ENCODE measurements at regions not wholly inside any gene's neighbourhood (a gene's known extent, or its start where the extent isn't known, plus 50 kb on each side); places are given as distances from the start of the nearest gene placed in this dataset.

GRCh38 chr5:74081126-74081525, 455.1 kb downstream of the ARHGEF28 start:
- TF ChIP-seq, protein P1, sequence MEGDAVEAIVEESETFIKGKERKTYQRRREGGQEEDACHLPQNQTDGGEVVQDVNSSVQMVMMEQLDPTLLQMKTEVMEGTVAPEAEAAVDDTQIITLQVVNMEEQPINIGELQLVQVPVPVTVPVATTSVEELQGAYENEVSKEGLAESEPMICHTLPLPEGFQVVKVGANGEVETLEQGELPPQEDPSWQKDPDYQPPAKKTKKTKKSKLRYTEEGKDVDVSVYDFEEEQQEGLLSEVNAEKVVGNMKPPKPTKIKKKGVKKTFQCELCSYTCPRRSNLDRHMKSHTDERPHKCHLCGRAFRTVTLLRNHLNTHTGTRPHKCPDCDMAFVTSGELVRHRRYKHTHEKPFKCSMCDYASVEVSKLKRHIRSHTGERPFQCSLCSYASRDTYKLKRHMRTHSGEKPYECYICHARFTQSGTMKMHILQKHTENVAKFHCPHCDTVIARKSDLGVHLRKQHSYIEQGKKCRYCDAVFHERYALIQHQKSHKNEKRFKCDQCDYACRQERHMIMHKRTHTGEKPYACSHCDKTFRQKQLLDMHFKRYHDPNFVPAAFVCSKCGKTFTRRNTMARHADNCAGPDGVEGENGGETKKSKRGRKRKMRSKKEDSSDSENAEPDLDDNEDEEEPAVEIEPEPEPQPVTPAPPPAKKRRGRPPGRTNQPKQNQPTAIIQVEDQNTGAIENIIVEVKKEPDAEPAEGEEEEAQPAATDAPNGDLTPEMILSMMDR (tag by site-specific recombination; IDR thresholded peaks at IDR 0.05), result no peak
- TF ChIP-seq ZNF155 (tag by site-specific recombination; IDR thresholded peaks at IDR 0.05), result no peak
- no peak for TF ChIP-seq ZNF558 (tag by site-specific recombination; IDR thresholded peaks at IDR 0.05)
- TF ChIP-seq ZNF274 (IDR thresholded peaks at IDR 0.05; ENCODE audit: low read length), result no peak
- TF ChIP-seq ZNF274 (tag by site-specific recombination; IDR thresholded peaks at IDR 0.05; ENCODE audit: borderline replicate concordance), result no peak
- no peak for TF ChIP-seq ZNF391 (tag by site-specific recombination; IDR thresholded peaks at IDR 0.05; ENCODE audit: borderline replicate concordance, low read depth)
- TF ChIP-seq KLF10 (tag by site-specific recombination; IDR thresholded peaks at IDR 0.05), result no peak
- TF ChIP-seq, protein P2, sequence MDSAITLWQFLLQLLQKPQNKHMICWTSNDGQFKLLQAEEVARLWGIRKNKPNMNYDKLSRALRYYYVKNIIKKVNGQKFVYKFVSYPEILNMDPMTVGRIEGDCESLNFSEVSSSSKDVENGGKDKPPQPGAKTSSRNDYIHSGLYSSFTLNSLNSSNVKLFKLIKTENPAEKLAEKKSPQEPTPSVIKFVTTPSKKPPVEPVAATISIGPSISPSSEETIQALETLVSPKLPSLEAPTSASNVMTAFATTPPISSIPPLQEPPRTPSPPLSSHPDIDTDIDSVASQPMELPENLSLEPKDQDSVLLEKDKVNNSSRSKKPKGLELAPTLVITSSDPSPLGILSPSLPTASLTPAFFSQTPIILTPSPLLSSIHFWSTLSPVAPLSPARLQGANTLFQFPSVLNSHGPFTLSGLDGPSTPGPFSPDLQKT (IDR thresholded peaks at IDR 0.05; ENCODE audit: borderline replicate concordance, low read depth, low read length), result no peak
- TF ChIP-seq ZNF354C (tag by site-specific recombination; IDR thresholded peaks at IDR 0.05; ENCODE audit: borderline replicate concordance, low read depth), result no peak
- TF ChIP-seq, protein P3, sequence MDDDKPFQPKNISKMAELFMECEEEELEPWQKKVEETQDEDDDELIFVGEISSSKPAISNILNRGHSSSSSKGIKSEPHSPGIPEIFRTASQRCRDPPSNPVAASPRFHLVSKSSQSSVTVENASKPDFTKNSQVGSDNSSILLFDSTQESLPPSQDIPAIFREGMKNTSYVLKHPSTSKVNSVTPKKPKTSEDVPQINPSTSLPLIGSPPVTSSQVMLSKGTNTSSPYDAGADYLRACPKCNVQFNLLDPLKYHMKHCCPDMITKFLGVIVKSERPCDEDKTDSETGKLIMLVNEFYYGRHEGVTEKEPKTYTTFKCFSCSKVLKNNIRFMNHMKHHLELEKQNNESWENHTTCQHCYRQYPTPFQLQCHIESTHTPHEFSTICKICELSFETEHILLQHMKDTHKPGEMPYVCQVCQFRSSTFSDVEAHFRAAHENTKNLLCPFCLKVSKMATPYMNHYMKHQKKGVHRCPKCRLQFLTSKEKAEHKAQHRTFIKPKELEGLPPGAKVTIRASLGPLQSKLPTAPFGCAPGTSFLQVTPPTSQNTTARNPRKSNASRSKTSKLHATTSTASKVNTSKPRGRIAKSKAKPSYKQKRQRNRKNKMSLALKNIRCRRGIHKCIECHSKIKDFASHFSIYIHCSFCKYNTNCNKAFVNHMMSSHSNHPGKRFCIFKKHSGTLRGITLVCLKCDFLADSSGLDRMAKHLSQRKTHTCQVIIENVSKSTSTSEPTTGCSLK (tag by site-specific recombination; IDR thresholded peaks at IDR 0.05), result no peak
- TF ChIP-seq ZNF785 (tag by site-specific recombination; IDR thresholded peaks at IDR 0.05), result no peak
- no peak for TF ChIP-seq ZNF658 (tag by site-specific recombination; IDR thresholded peaks at IDR 0.05)
- no peak for TF ChIP-seq HOXA7 (CRISPR knock-in tag; IDR thresholded peaks at IDR 0.05; ENCODE audit: borderline replicate concordance)

Data from HEK293 (cell line).